ENCODE measurements at regions not wholly inside any gene's neighbourhood (a gene's known extent, or its start where the extent isn't known, plus 50 kb on each side); places are given as distances from the start of the nearest gene placed in this dataset.

DNA sequence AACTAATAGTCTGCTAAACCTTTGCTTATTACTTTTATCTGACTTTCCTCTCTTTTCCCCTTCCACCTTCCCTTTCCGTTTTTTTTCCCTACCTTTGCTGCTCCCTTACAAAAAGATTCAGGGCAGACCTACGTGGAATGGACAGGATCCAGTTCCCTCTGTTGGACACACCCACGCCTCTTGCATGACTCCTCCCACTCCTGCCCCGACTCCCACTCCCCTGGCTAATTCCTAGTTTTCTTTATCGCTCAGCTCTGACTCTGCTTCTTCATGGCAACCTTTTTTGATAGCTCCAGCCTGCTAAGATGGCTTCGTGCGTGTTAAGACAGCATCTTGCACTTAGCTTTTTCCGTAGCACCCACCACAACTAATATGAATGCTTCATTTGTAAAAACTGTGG lies 715.6 kb upstream of the NRSN1 start:
- no peaks in the 10 kb centered on the region for H3K9me1 ChIP-seq (replicated peaks; ENCODE audit: control insufficient read depth, extremely low read depth, insufficient read depth, low read length)
- no TSS peak for BruUV-seq (replicated peaks)
- dilution Hi-C loops (cut with MboI; ENCODE audit: extremely low pct_ligation_motif_present, low sequenced_read_pairs) (no loop called here), intact Hi-C loops (cut with micrococcal nuclease) (no loop called here)
- no peaks in the 10 kb centered on the region for H3K36me3 ChIP-seq (ENCODE audit: control insufficient read depth in 2 of 2, extremely low read depth in 1 of 2, insufficient read depth in 2 of 2, low read length in 2 of 2)
- H3K4me2 ChIP-seq (ENCODE audit: insufficient read depth, low read length), result no peak overlapping the region
- no peak overlapping the region for H2AFZ ChIP-seq (ENCODE audit: low read depth, low read length)
- DNase-seq (ENCODE audit: low read depth, low spot score) (no peak), FAIRE-seq (no peak)
- H3K9me3 ChIP-seq (replicated peaks; ENCODE audit: control insufficient read depth, insufficient read depth, low read length), result no peaks in the 10 kb centered on the region
- H4K20me1 ChIP-seq (replicated peaks; ENCODE audit: control insufficient read depth, extremely low read depth, insufficient read depth, low read length), result no peaks in the 10 kb centered on the region
- H3K9ac ChIP-seq (replicated peaks; ENCODE audit: extremely low read depth, insufficient read depth, low read length), result no peak overlapping the region
- peaks cover 6% of the 10 kb centered on the region for H3K4me1 ChIP-seq (ENCODE audit: control insufficient read depth, extremely low read depth, insufficient read depth, low read length)
- ChIA-PET CTCF (no interaction called here), POLR2A (no interaction called here)
- H3K79me2 ChIP-seq (ENCODE audit: control insufficient read depth, insufficient read depth, low read length), result no peaks in the 10 kb centered on the region
- no peak overlapping the region for H3K4me3 ChIP-seq (replicated peaks in 1 of 3; ENCODE audit: insufficient read depth in 1 of 3, low read depth in 1 of 3, low read length in 3 of 3)
- TF ChIP-seq FOS (IDR thresholded peaks at IDR 0.05; ENCODE audit: borderline replicate concordance, insufficient read depth, low read length) (no peak), MYC (IDR thresholded peaks at IDR 0.05; ENCODE audit: low read depth, low read length) (no peak), EZH2 (IDR thresholded peaks at IDR 0.05; ENCODE audit: borderline replicate concordance, low read depth, low read length, severe bottlenecking) (no peak)
- TF ChIP-seq, protein P1, sequence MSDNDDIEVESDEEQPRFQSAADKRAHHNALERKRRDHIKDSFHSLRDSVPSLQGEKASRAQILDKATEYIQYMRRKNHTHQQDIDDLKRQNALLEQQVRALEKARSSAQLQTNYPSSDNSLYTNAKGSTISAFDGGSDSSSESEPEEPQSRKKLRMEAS (IDR thresholded peaks at IDR 0.05; ENCODE audit: insufficient read depth, insufficient read length), result no peak
- H3K27ac ChIP-seq (ENCODE audit: insufficient read depth, low read depth, low read length), result no peak overlapping the region
- no peaks in the 10 kb centered on the region for H3K27me3 ChIP-seq (ENCODE audit: control insufficient read depth in 2 of 2, insufficient read depth in 2 of 2, low read length in 2 of 2)

DNA sequence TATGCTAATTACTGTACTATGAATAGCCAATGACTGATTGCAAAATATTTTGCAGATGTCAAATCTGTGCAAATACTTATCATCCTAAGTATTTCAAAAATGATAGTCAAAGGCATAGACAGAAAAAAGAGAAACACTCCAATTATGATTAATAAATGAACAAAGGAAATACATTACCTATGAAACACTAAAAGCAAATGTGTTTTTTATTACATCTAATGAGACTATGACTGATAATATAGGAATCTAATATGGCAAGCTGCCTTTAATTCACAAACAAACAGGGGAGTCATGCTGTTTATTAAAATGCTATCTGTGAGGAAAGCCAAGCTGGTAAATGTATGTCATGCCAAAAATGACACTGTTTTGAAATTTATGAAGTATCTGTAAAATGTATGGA lies 713.2 kb upstream of the NRSN1 start:
- POLR2A ChIA-PET, result interaction anchor here (0.6 kb wide), 1 partner anchor 141 kb away, joined by 4 read pairs; no protein-coding TSS in a partner anchor
- dilution Hi-C loops (cut with MboI; ENCODE audit: extremely low pct_ligation_motif_present, low sequenced_read_pairs), result no loop called here
- DNase-seq (ENCODE audit: low read depth, low spot score) (no peak), FAIRE-seq (no peak)
- H3K9me3 ChIP-seq (replicated peaks; ENCODE audit: control insufficient read depth, insufficient read depth, low read length), result no peaks in the 10 kb centered on the region
- no peaks in the 10 kb centered on the region for H3K27me3 ChIP-seq (ENCODE audit: control insufficient read depth in 2 of 2, insufficient read depth in 2 of 2, low read length in 2 of 2)
- no peaks in the 10 kb centered on the region for H3K9me1 ChIP-seq (replicated peaks; ENCODE audit: control insufficient read depth, extremely low read depth, insufficient read depth, low read length)
- no peak overlapping the region for H3K27ac ChIP-seq (ENCODE audit: insufficient read depth, low read depth, low read length)
- intact Hi-C loops (cut with micrococcal nuclease), result no loop called here
- BruUV-seq (replicated peaks), result no TSS peak
- no peaks in the 10 kb centered on the region for H3K36me3 ChIP-seq (ENCODE audit: control insufficient read depth in 2 of 2, extremely low read depth in 1 of 2, insufficient read depth in 2 of 2, low read length in 2 of 2)
- TF ChIP-seq POLR2A (IDR thresholded peaks at IDR 0.05; ENCODE audit: low read depth, low read length) (no peak), POLR2AphosphoS5 (IDR thresholded peaks at IDR 0.05; ENCODE audit: insufficient read depth, low read depth, low read length) (no peak)
- TF ChIP-seq, protein P2, sequence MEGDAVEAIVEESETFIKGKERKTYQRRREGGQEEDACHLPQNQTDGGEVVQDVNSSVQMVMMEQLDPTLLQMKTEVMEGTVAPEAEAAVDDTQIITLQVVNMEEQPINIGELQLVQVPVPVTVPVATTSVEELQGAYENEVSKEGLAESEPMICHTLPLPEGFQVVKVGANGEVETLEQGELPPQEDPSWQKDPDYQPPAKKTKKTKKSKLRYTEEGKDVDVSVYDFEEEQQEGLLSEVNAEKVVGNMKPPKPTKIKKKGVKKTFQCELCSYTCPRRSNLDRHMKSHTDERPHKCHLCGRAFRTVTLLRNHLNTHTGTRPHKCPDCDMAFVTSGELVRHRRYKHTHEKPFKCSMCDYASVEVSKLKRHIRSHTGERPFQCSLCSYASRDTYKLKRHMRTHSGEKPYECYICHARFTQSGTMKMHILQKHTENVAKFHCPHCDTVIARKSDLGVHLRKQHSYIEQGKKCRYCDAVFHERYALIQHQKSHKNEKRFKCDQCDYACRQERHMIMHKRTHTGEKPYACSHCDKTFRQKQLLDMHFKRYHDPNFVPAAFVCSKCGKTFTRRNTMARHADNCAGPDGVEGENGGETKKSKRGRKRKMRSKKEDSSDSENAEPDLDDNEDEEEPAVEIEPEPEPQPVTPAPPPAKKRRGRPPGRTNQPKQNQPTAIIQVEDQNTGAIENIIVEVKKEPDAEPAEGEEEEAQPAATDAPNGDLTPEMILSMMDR (IDR thresholded peaks at IDR 0.05; ENCODE audit: extremely low read depth in 1 of 2, insufficient read depth in 1 of 2, low read depth in 1 of 2, low read length in 2 of 2), result no peak
- TF ChIP-seq, protein P1 (IDR thresholded peaks at IDR 0.05; ENCODE audit: insufficient read depth, insufficient read length), result no peak
- CTCF ChIA-PET, result no interaction called here
- H3K4me3 ChIP-seq (replicated peaks in 1 of 3; ENCODE audit: insufficient read depth in 1 of 3, low read depth in 1 of 3, low read length in 3 of 3), result no peak overlapping the region
- no peak overlapping the region for H2AFZ ChIP-seq (ENCODE audit: low read depth, low read length)
- H3K9ac ChIP-seq (replicated peaks; ENCODE audit: extremely low read depth, insufficient read depth, low read length), result no peak overlapping the region
- H3K4me2 ChIP-seq (ENCODE audit: insufficient read depth, low read length), result no peak overlapping the region
- H3K4me1 ChIP-seq (ENCODE audit: control insufficient read depth, extremely low read depth, insufficient read depth, low read length), result peaks cover 6% of the 10 kb centered on the region
- no peaks in the 10 kb centered on the region for H3K79me2 ChIP-seq (ENCODE audit: control insufficient read depth, insufficient read depth, low read length)
- no peaks in the 10 kb centered on the region for H4K20me1 ChIP-seq (replicated peaks; ENCODE audit: control insufficient read depth, extremely low read depth, insufficient read depth, low read length)
